NCI-H146 treated with DMSO at 0.1 percent for 48 hours (cell line): ENCODE measurements at regions not wholly inside any gene's neighbourhood (a gene's known extent, or its start where the extent isn't known, plus 50 kb on each side); places are given as distances from the start of the nearest gene placed in this dataset.

Source experiments
- DNase-seq: peaks from one replicate; lab custom pipeline; 2025; ENCODE audit not compliant: unreplicated experiment; lab: John Stamatoyannopoulos, UW

DNA sequence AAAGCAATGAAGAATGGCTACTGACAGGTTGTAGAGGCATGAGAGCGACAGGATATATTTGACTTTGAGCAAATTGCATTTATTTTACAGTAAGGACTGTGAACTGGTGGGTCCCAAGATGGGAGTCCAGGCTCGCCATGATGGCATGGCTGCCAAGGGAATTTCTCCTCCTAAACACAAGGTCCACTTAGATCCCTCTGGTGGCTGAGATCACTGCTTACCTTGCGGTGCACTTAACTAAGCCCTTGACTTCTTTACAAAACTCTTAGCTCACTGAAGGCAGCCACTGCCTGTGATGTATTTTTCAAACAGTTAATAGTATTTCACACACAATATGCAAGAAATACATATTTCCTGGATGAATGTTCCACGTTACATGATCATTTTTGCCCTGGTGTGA, 50.3 kb upstream of the SORBS2 start:
- no peak for DNase-seq

DNA sequence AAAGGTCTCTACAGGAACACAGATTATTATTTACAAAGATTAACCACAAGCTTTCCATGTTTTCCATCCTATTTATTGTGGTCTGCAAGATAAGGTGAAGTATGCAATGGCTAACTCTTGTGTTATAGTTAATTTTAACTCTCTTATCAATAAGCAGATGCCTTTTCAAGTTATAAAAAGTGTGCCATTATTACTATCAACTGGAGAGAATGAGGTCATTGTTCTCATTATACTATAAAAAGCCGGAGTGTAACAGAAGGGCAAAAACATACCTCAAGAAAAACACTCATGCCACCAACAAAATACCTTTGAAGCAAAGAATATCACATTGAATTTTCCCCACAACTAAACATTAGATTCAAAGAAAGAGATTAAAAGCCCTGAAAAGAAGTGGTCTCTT, 52.0 kb upstream of the SORBS2 start:
- no peak for DNase-seq

DNA sequence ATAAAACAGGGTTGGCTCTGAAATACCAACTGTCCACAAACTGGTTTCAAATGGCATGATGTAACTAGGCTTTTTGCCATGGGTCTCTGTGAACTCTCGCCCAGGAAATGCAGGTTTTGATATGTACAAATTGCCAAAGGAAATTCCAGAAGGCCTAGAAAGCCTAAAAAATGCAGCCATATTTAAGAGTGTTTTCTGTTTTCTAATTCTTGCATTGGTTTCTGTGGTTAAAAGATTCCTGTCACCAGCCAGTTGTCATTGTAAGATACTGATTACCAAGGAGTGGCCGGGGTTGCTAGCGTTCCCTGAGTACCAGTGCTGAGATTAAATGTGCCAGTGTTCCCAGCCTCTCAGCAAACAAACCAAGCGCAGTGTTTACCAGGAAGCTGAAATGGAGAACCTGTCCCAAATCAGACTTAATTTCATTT, 53.9 kb upstream of the SORBS2 start:
- DNase-seq = no peak

DNA sequence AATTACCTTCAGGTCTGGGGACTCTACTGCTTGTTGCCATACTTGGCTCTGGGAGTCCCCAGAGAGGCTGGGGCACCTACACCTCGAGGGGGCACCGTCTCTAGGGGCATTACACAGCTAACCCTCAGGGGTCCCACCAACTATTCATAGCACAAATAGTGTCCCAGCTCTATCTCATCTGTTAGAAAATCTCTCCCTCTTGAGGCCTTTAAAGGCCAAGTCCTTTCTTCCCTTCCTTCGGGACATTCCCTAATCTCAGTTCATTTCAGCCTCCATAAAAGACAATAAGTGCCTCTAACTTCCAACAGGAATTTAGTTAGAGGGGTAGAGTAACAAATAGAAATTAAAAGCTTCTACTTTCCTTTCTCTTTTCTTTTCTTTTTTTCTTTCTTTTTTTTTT, 55.8 kb upstream of the SORBS2 start:
- DNase-seq = no peak

DNA sequence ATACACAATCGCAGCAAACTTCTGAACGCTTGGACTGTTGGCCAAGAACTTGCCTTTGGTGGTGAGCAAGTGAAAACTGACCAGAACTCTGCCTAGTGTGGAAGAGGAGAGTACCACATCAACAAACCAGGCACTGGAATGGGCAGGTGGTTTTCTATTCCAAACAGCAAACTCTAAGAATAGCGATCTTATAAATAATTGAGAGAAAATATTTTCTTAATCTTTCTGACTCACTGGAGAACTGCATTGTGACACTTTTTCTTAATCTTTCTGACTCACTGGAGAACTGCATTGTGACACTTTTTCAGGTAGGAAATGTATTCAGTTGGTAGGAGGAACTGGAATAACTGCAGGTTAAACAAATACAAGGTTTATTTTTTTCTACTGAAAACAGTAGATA, 57.0 kb upstream of the SORBS2 start:
- DNase-seq = no peak

DNA sequence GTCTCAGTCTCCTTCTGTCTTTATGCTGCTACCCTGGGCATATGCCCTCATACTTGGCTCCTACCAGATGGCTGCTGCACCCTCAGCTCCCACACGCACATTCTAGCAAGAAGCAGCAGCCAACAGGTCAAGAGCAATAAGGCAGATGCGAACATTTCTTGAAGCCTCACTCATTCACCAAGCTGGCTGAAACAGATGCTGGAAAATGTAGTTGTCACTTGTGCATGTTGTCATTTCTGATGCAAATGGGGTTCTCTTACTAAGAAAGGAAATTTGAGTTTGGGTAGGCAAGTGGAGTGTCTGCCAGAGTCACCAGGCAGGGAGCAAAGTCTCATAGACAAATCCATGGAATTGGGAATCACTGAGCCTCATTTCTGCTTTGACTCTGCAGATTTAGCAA, 57.4 kb upstream of the SORBS2 start:
- DNase-seq = no peak

DNA sequence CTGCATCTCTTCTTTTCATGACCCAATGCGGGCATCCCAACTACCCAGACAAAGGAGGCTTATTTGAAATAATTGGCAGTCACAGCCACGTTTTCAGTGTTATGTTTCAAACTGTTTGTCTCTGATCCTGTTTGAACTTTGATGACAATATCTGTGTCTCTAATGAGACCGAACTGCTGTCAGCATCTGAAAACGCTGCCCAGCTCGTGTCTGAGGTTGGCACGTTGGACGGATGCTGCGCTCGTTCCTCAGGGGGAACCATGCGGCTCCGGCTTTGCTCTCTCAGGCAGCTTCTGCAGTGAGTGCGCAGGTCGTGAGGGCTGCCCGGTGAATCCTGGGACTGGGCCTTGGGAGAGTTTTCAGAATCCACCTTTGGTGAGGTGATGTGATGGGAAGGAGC, 58.4 kb upstream of the SORBS2 start:
- DNase-seq = no peak

DNA sequence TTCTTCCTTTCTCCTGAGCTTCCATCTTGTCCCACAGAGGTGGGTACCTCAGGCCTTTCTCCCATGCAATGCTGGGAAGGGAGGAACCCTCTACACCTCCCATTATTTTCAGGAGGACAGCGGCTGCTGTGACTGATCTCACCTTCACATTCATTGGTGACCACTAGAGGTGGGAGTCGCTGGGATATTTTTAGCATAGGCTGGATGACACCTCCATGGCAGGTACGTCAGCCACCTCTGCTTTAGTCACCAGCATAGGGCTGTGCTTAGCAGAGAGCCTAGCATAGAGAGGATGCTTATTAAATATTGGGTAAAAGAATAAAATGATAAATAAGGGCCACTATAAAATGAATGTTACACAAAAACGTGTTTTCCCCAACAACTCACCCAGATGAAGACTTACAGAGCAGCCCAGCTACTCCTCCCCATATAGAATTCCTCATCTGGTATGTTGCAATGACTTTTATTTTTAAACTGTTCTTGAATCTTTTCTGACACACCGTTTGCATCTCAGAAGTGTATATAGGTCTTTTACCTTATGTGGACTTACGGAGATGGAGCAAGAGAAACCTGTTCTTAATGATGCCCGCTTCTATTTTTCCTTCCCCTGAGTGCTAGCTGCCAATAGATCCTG, 60.9 kb upstream of the SORBS2 start:
- no peak for DNase-seq

DNA sequence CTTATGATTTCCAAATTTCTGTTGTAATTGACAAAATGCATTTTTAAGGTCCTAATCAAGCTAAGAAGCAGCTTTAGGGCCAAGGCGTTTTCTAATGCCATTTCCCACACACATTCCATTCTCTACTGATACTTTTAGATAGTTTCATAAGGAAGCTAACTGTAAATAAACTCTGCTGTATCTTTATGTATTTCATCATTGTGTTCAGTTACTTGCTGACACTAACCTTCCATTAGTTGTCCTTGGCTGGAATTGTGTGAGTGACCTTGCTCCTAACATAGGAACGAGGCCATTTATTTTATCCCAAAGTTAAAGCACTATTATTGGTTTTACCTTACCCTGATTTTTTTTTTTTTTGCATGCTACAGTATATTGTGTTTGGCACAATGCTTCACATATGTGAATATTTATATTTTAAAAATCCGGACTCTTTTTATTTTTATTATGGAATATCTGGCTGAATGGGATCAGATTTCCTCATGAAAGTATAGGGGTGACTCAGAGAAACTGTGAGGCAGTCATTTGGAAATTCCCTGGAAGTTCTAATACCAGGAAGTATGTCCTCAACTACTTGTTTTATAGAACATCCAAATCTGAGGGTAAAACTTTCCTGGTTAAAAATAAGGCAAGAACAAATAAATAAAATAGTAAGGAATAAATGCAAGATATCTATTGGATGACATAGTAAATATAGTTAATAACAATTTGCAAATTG, 62.7 kb upstream of the SORBS2 start:
- DNase-seq = no peak

DNA sequence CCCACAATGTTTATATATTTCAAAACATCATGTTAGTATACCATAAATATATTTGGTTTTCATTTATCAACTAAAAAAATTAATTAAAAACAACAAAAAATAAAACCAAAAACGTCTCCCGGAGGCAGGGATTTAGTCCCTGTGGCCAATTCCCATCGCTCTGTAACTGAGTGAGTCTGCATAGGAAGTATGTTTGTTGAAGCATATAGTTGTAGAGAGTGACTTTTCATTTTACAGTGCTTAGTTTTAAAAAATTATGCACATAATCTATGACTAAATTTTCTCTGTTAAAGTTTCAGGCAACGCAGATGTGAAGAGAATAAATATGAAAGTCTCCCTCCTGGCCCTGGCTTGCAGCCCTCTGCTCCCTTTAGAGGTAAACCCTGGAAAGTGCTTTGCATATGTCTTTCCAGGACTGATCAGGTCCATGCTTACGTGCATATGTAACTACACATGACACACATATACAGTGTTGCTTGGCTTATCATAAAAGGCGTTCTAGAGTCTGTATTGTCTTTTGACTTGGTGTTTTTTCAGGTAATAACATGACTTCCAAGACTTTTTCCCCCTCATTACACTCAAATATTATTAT, 63.4 kb upstream of the SORBS2 start:
- DNase-seq = no peak

DNA sequence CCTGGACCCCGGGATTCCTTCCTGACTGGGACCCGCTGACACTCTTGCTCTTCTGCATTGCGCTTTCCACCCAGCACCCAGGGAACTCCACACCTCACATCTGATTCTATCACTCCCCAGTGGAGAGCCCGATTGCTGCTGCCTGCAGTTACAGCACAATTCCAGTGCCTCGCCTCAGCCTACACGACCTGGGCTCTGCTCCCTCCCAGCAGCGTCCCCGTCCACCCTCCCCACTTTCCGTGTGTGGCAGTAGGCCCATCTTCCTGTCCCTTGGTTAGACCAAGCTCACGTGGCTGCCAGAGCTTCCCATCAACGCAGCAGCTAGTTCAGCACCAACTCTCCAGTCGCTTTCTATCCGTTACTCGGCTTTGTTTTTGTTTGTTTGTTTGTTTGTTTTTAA, 66.6 kb upstream of the SORBS2 start:
- no peak for DNase-seq

DNA sequence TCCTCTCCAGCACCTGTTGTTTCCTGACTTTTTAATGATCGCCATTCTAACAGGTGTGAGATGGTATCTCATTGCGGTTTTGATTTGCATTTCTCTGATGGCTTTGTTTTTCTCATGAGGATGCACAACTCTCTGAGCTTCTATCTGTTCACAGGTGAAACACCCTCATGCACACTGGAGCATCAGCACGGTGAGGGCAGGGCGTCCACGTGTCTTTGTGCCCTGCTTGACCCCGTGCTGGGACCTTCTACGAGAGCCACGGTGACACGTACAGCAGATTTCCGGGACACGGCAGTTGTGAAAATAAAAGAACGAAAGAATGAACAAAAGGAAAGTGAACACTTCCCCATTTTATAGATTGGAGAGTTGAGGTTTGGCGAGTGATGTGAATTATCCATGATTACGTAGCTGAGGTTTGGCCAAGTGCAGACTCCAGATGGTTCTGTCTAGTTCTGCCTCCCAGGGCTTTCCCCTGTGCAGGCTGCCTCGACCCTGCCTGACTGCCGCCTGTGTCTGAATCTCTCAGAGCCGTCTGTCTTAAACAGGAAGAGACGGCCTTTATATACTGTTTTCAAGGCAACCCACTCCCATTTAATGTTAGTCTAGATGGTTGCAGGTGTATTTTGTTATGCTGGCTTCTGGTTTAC, 67.8 kb upstream of the SORBS2 start:
- no peak for DNase-seq

DNA sequence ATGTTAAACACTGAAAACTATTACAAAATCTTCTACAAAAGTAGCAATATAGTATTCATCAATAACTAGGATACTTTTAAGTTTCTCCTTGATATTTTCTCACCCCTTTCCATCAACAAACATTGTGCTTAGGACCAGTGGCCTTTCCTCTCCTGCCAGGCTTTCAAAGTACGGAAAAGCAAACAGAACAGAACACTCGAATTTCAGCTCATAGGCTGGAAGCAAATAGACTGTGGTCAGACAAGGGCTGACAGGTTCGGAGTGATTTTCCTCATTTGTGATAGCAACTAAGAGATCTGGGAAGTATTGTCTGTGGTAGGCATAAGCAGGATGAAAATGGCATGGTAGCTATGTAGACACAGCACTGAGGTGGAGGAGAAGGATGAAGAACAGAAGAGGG, 68.6 kb upstream of the SORBS2 start:
- no peak for DNase-seq

DNA sequence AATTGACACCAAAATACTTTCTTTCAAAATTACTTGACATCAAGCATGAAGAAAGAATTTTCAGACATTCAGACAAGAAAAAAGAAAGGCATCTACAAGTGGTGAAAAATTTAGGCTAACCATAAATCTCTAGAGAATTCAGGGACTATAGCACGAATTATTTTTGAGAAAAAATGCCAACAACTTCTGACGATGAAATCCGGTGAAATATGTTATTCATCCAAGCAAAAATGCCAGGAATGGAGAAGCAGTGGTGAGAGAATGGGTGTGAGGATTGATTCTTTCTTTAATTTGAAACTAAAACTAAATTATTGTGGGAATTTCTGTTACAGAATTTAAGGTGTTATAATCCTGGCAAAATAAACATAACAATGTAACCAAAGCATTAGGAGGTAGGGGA, 69.4 kb upstream of the SORBS2 start:
- no peak for DNase-seq

DNA sequence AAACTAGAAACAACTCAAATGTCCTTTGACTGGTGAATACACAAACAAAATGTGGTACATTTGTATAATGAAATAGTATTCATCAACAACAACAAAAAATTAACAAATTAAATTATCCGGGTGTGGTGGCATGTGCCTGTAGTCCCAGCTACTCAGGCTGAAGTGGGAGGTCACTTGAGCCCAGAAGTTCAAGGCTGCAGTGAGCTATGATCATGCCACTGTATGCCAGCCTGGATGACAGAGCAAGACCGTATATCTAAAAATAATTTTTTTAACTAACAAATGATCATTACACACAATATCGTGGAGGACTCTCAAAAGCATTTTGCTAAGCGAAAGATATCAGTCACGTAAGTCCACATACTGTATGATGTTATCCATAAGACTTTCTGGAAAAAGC, 71.6 kb upstream of the SORBS2 start:
- DNase-seq = no peak

DNA sequence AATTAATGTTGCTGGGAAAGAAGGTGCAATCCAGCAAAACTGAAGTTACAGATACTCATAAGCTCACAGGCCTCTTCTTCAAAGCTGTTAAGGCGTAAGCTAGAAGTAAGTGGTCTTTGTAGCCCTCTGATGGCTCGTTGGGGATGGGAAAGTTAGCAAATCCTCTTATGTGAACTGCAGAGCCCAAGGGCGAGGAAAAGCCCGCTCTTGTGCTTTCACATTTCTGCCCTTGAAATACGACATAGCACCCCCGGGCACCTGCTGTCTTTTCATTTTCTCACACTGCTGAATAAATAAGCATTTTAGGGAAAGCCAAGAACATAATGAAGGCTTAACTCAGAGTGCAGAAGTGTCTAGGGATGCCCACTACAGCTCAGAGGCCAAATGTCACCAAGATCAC, 73.1 kb upstream of the SORBS2 start:
- DNase-seq = no peak

DNA sequence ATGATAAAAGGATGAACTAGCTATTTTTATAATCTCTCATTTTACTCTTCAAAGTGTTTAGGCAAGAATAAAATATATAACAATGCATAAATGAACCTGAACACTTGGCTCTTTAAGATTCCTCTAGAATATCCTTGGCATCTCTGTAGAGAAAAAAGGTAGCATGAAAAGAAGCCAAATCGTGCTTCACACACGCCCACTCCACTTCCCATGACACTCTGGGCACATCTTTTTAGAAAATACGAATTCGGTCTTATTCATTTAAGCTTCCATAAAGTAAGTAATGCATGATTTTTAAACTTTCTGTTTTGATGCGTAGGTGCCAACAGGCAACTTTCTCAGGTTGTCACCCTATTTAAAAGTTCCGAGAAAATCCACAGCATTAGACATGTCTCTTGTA, 73.6 kb upstream of the SORBS2 start:
- DNase-seq = no peak

DNA sequence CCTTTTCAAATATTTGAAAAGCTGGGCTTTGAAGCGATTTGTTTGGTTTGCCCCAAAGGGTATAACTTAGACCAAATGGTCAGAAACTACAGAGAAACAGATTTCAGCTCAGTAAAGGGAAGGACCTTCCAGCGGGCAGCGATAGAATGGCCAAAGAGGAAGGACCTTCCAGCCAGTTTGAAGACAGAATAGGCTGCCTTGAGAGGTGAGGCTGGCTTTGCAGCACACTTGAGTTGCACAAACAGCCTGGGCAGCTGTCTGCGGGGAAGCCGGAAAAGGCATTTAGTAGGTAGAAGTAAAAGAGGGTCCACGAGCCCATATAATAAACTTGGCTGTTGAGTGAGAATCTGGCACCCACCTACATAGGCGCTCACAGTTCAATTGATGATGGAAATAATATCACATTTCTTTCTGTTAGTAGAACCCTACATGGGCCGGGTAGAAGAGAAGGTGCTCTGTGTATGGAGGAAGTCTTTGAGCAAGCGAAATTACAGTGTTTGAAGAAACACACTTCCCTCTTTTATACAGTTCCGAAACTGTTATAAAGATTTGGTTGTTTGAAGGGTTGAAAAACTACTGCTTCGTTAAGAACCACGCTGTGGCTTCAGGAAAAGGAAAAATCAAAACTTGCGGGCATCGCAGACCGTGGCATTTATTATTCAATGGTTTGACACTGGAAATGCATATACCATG, 75.0 kb upstream of the SORBS2 start:
- no peak for DNase-seq

DNA sequence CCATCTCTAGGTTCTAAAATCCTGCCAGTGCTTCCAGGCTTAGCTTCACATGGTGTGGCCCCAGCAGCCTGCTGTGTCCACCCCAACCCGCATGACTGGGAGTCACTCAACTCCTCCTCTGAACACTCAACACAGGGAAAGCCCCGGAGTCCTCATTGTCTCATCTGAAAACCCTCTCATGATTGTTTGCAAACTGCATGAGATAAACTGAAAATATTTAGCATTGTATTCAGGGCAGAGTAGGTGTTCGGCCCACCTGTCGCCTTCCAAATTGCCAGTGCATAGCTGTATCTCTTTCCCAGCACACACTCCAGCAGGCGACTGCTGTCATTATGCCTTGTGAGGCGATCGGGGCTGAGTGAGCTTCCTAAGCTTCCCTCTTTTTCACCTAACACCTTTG, 76.7 kb upstream of the SORBS2 start:
- DNase-seq = no peak

DNA sequence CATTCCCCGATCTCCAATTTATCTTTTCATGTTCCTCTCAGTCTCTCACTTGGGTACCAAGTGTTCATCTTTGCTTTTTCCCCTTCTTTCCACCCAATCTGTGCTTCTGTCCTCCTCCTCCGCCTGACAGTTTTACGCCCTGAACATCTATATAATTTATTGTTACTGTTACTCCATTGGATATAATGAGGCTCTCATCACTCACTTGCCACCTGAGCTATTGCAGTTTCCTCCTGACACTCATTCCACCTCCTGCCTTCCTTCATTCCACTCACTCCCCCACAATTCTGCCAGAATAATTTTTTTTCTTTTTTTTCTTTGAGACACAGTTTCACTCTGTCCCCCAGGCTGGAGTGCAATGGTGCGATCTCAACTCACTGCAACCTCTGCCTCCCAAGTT, 77.6 kb upstream of the SORBS2 start:
- no peak for DNase-seq

DNA sequence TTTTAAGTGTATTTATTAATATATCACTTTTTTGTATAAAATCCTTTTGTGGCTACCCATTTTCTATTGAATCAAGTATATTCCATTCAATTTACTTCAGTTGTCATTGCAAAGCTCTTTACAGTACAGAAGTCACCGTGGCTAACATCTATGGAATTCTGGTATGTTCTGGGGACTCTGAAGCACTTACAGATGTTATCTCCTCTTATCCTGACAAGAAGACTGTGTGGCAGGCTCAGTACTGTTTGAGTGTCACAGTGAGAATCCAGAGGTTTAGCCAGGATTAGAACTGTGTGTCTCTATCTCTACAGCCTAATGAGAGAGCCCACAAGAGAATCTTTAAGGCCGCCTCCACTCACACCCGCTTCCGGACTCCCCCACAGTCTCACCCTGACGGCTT, 78.2 kb upstream of the SORBS2 start:
- no peak for DNase-seq

DNA sequence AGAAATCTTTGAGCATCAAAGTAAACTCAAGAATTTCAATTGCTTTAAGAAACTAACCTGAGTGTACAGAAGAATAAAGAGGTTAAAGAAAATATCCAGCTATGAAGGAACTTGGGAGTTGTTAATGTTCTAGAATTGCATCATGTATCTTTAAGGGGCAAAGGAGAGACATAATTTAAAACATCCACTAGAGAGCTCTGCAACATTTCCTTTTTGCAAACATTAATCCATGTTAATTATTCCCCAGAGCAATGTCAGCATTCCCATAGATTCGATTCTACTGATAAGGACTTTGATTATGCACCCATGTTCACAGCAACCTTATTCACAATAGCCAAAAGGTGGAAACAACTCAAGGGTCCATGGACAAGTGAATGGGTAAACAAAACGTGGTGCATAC, 80.2 kb upstream of the SORBS2 start:
- no peak for DNase-seq
